ENCODE measurements at regions not wholly inside any gene's neighbourhood (a gene's known extent, or its start where the extent isn't known, plus 50 kb on each side); places are given as distances from the start of the nearest gene placed in this dataset.

- TF ChIP-seq EGR1 (IDR thresholded peaks at IDR 0.05; ENCODE audit: low read depth in 2 of 2) (no peak), REST (IDR thresholded peaks at IDR 0.05) (no peak), ZBTB33 (IDR thresholded peaks at IDR 0.05) (no peak)
- Histone ChIP-seq H3K9ac (ENCODE audit: low read depth in 1 of 2, low read length in 2 of 2) (no peak overlapping the region), H3K4me3 (ENCODE audit: low read depth in 1 of 3, low read length in 3 of 3) (no peak overlapping the region), H3K9me3 (ENCODE audit: control insufficient read depth in 4 of 4, low read length in 3 of 4) (no peaks in the 10 kb centered on the region), H3K27me3 (ENCODE audit: control insufficient read depth in 4 of 4, insufficient read depth in 4 of 4, low read length in 3 of 4) (no peaks in the 10 kb centered on the region), H3K27ac (ENCODE audit: low read depth in 1 of 2, low read length in 2 of 2) (no peak overlapping the region), H3K4me1 (ENCODE audit: control insufficient read depth in 4 of 4, insufficient read depth in 4 of 4, low read length in 3 of 4) (no peaks in the 10 kb centered on the region), H3K36me3 (ENCODE audit: control insufficient read depth in 4 of 4, insufficient read depth in 3 of 4, low read depth in 1 of 4, low read length in 3 of 4) (no peaks in the 10 kb centered on the region)
- WGBS: 53% methylated on average over 12 of the region's 12 CpGs
- DNase-seq (ENCODE audit: low spot score): no peak
Measured at GRCh38 chr5:174223355-174223754, 177.8 kb downstream of the NSG2 start.

- Histone ChIP-seq H3K36me3 (ENCODE audit: control insufficient read depth in 4 of 4, insufficient read depth in 3 of 4, low read depth in 1 of 4, low read length in 3 of 4) (no peaks in the 10 kb centered on the region), H3K4me1 (ENCODE audit: control insufficient read depth in 4 of 4, insufficient read depth in 4 of 4, low read length in 3 of 4) (no peaks in the 10 kb centered on the region), H3K4me3 (ENCODE audit: low read depth in 1 of 3, low read length in 3 of 3) (no peak overlapping the region), H3K9me3 (ENCODE audit: control insufficient read depth in 4 of 4, low read length in 3 of 4) (no peaks in the 10 kb centered on the region), H3K9ac (ENCODE audit: low read depth in 1 of 2, low read length in 2 of 2) (no peak overlapping the region), H3K27me3 (ENCODE audit: control insufficient read depth in 4 of 4, insufficient read depth in 4 of 4, low read length in 3 of 4) (peaks cover 0 to 4% (median 0%) of the 10 kb centered on the region in 4 donors), H3K27ac (ENCODE audit: low read depth in 1 of 2, low read length in 2 of 2) (no peak overlapping the region)
- WGBS: 94% methylated on average over 1 of the region's 1 CpG
- no peak for TF ChIP-seq NR2F2 (IDR thresholded peaks at IDR 0.05)
- no peak for TF ChIP-seq SP1 (IDR thresholded peaks at IDR 0.05)
- TF ChIP-seq TAF1 (conservative IDR thresholded peaks at IDR 0.05): no peak
- no peak for TF ChIP-seq ZBTB33 (IDR thresholded peaks at IDR 0.05)
- TF ChIP-seq ATF3 (IDR thresholded peaks at IDR 0.05): no peak
- TF ChIP-seq YY1 (IDR thresholded peaks at IDR 0.05): no peak
- TF ChIP-seq GABPA (IDR thresholded peaks at IDR 0.05 in 1 of 2, conservative IDR thresholded peaks at IDR 0.05 in 1 of 2): no peak
- TF ChIP-seq HNF4G (IDR thresholded peaks at IDR 0.05): no peak
- no peak for TF ChIP-seq FOXA2 (IDR thresholded peaks at IDR 0.05)
- TF ChIP-seq RAD21 (IDR thresholded peaks at IDR 0.05): no peak
- TF ChIP-seq RXRA (IDR thresholded peaks at IDR 0.05): no peak
- TF ChIP-seq REST (IDR thresholded peaks at IDR 0.05): no peak
- TF ChIP-seq FOXA1 (IDR thresholded peaks at IDR 0.05): no peak
- TF ChIP-seq EGR1 (IDR thresholded peaks at IDR 0.05; ENCODE audit: low read depth in 2 of 2): no peak
- TF ChIP-seq JUND (IDR thresholded peaks at IDR 0.05): no peak
- no peak for TF ChIP-seq CTCF (IDR thresholded peaks at IDR 0.05; ENCODE audit: low read depth, low read length, missing input control)
- TF ChIP-seq HNF4A (conservative IDR thresholded peaks at IDR 0.05): no peak
- TF ChIP-seq MAX (IDR thresholded peaks at IDR 0.05): no peak
- DNase-seq (ENCODE audit: low spot score): no peak
Measured at GRCh38 chr5:174229068-174229467, 183.6 kb downstream of the NSG2 start.
